Tibial artery (tissue), 4 donors: ENCODE measurements at regions not wholly inside any gene's neighbourhood (a gene's known extent, or its start where the extent isn't known, plus 50 kb on each side); places are given as distances from the start of the nearest gene placed in this dataset.

Source experiments
- DNase-seq, 2 donors: peaks; one replicate each; pipeline ENCODE4 v3.0.0-alpha.2; 2019
- H3K27ac ChIP-seq, 2 donors: fragments of 200-600 bp; sonication (generic) in 1 of 2; 1 replicate in 1 of 2; 2 replicates in 1 of 2; pipeline ENCODE4 v1.5.1; 2018 to 2019; ENCODE audit warnings: mild to moderate bottlenecking in 1 of 2
- H3K27me3 ChIP-seq, 2 donors: fragments of 200-600 bp; sonication (generic) in 1 of 2; one replicate each; pipeline versions ENCODE4 v1.5.1 to v1.6.0; 2016 to 2019
- H3K36me3 ChIP-seq, 3 donors: fragments of 200-600 bp; sonication (generic) in 2 of 3; one replicate each; pipeline ENCODE4 v1.5.1; 2016 to 2019; ENCODE audit warnings: mild to moderate bottlenecking in 2 of 3
- H3K4me1 ChIP-seq, 4 donors: fragments of 200-600 bp; sonication (generic) in 2 of 4; 1 replicate in 3 of 4; 2 replicates in 1 of 4; pipeline ENCODE4 v1.5.1; 2016 to 2019
- H3K4me3 ChIP-seq, 2 donors: fragments of 200-600 bp; sonication (generic) in 1 of 2; 1 replicate in 1 of 2; 2 replicates in 1 of 2; pipeline ENCODE4 v1.5.1; 2018 to 2019; ENCODE audit warnings: mild to moderate bottlenecking in 2 of 2
- H3K9me3 ChIP-seq, 3 donors: fragments of 200-600 bp; sonication (generic) in 1 of 3; one replicate each; pipeline ENCODE4 v1.5.1; 2016 to 2019
- CTCF ChIP-seq, 2 experiments: fragments of 200-600 bp in 1 of 2; fragments of 450-650 bp in 1 of 2; IDR thresholded peaks; one replicate each; pipeline ENCODE4 v1.5.1; 2017 to 2019; ENCODE audit warnings: antibody characterized with exemption in 2 of 2, mild to moderate bottlenecking in 1 of 2, moderate library complexity in 1 of 2
- intact Hi-C: fragments of 100-400 bp; cut with DNase I; formaldehyde crosslinking; loops from one replicate; pipeline ENCODE4 v1.15.0; 2023; ENCODE audit warnings: low total_unique reads

GRCh38 chr6:54463354-54464024, 155.2 kb downstream of the TINAG start:
- intact Hi-C loops, result no loop called here
- Histone ChIP-seq H3K4me1 (no peaks in the 10 kb centered on the region), H3K27me3 (no peaks in the 10 kb centered on the region), H3K27ac (no peak overlapping the region), H3K4me3 (no peak overlapping the region), H3K36me3 (no peaks in the 10 kb centered on the region), H3K9me3 (no peaks in the 10 kb centered on the region)
- DNase-seq, result no peak
- no peak for TF ChIP-seq CTCF (IDR thresholded peaks at IDR 0.05)

DNA sequence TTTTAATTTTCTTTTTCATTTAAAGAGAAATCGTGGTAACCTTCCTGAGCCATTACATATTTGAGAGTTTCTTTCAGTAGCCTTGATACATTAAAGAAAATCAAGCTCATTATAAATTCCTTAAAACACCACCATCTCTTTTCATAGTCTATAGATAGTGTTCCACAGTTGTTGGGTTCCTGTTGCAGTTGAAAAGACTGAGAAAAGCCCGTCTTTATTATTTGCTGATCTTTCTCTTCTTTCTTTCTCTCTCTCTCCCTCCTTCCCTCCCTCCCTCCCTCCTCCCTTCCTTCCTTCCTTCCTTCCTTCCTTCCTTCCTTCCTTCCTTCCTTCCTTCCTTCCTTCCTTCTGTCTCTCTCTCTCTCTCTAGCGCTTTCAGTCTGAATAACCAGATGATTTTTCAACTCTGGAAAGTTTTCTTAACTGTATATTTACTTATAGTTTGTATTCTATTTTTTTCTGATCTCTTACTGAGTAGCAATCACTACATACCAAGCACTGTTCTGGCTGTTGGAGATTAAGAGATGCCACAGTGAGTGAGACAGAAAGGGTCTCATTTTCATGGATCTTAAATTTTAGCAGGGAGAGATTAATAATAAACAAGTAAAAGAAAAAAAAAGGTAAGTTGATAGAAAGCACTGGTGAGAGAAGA, 157.5 kb downstream of the TINAG start:
- no peaks in the 10 kb centered on the region for H3K27me3 ChIP-seq

DNA sequence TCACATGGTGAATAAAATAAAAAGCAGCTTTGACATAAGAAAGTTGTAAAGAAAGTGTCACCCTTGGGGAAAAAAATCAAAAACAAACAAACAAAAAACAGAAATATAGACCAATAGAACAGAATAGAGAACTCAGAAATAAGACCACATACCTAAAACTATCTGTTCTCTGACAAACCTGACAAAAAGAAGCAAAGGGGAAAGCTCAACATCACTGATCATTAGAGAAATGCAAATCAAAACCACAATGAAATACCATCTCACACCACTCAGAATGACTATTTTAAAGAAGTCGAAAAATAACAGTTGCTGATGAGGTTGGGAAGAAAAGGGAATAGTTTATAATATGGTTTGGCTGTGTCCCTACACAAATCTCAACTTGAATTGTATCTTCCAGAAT, 159.1 kb downstream of the TINAG start:
- no peak for DNase-seq
- Histone ChIP-seq H3K27ac (no peak overlapping the region), H3K36me3 (no peaks in the 10 kb centered on the region), H3K9me3 (no peaks in the 10 kb centered on the region), H3K4me3 (no peak overlapping the region), H3K4me1 (no peaks in the 10 kb centered on the region), H3K27me3 (no peaks in the 10 kb centered on the region)
- intact Hi-C loops, result no loop called here
- no peak for TF ChIP-seq CTCF (IDR thresholded peaks at IDR 0.05)

More for the DNA sequence above, 157.5 kb downstream of the TINAG start:
- Histone ChIP-seq H3K36me3 (no peaks in the 10 kb centered on the region), H3K27ac (no peak overlapping the region), H3K4me1 (no peaks in the 10 kb centered on the region), H3K4me3 (no peak overlapping the region), H3K9me3 (no peaks in the 10 kb centered on the region)
- TF ChIP-seq CTCF (IDR thresholded peaks at IDR 0.05), result no peak
- intact Hi-C loops, result no loop called here
- no peak for DNase-seq

GRCh38 chr6:54473328-54473727, 165.1 kb downstream of the TINAG start:
- H3K4me3 ChIP-seq, result no peak overlapping the region
- H3K4me1 ChIP-seq, result no peaks in the 10 kb centered on the region
- no peak for TF ChIP-seq CTCF (IDR thresholded peaks at IDR 0.05)
- no peaks in the 10 kb centered on the region for H3K9me3 ChIP-seq
- H3K36me3 ChIP-seq, result no peaks in the 10 kb centered on the region
- no peak overlapping the region for H3K27ac ChIP-seq
- intact Hi-C loops, result no loop called here
- no peaks in the 10 kb centered on the region for H3K27me3 ChIP-seq
- DNase-seq, result no peak

GRCh38 chr6:54474898-54475297, 166.7 kb downstream of the TINAG start:
- DNase-seq, result no peak
- TF ChIP-seq CTCF (IDR thresholded peaks at IDR 0.05), result no peak

More at GRCh38 chr6:54474898-54475297, 166.7 kb downstream of the TINAG start:
- Histone ChIP-seq H3K4me3 (no peak overlapping the region), H3K27me3 (no peaks in the 10 kb centered on the region), H3K36me3 (no peaks in the 10 kb centered on the region), H3K27ac (no peak overlapping the region), H3K9me3 (no peaks in the 10 kb centered on the region), H3K4me1 (no peaks in the 10 kb centered on the region)
- intact Hi-C loops, result no loop called here
